ENCODE measurements at regions not wholly inside any gene's neighbourhood (a gene's known extent, or its start where the extent isn't known, plus 50 kb on each side); places are given as distances from the start of the nearest gene placed in this dataset.

- Histone ChIP-seq H3K4me3 (no peak overlapping the region), H3K9me3 (replicated peaks; ENCODE audit: control insufficient read depth, insufficient read depth, low read length) (no peaks in the 10 kb centered on the region), H3K27ac (ENCODE audit: control insufficient read depth, insufficient read depth) (no peak overlapping the region), H3K9ac (ENCODE audit: control insufficient read depth, insufficient read depth, low read length) (no peak overlapping the region), H3K36me3 (ENCODE audit: control insufficient read depth in 2 of 2, insufficient read depth in 2 of 2, low read length in 1 of 2) (no peaks in the 10 kb centered on the region), H3K4me1 (ENCODE audit: control insufficient read depth, insufficient read depth, low read length) (no peaks in the 10 kb centered on the region), H2AFZ (ENCODE audit: control insufficient read depth, low read depth, low read length) (no peak overlapping the region), H4K20me1 (ENCODE audit: control insufficient read depth, insufficient read depth) (no peaks in the 10 kb centered on the region), H3K4me2 (ENCODE audit: control insufficient read depth, insufficient read depth) (no peak overlapping the region), H3K27me3 (replicated peaks in 1 of 2; ENCODE audit: control insufficient read depth in 2 of 2, insufficient read depth in 2 of 2, low read length in 1 of 2) (no peaks in the 10 kb centered on the region; a peak in 1 of 4 replicates), H3K79me2 (ENCODE audit: control insufficient read depth, insufficient read depth, low read length) (no peaks in the 10 kb centered on the region)
- no peak for FAIRE-seq
- RAD21 ChIA-PET (ENCODE audit: unreplicated experiment), result no interaction called here
- no peak for ATAC-seq
- intact Hi-C loops (cut with micrococcal nuclease; ENCODE audit: unreplicated experiment) (no loop called here), in situ Hi-C loops (cut with MboI) (no loop called here)
- BruUV-seq (replicated peaks), result no TSS peak
- POLR2A ChIA-PET, result no interaction called here
- SMC1A ChIA-PET (ENCODE audit: uncharacterized antibody, unreplicated experiment), result interaction anchor here (0.6 kb wide), 1 partner anchor 105 kb away, joined by 3 read pairs; no protein-coding TSS in a partner anchor
- 31% methylated on average over 5 of the region's 5 CpGs for WGBS (ENCODE audit: insufficient coverage, insufficient replicate concordance, low lambda C conversion rate, missing lambda C conversion rate)
- CTCF ChIA-PET, result no interaction called here
- no peak for DNase-seq (ENCODE audit: low read depth, low spot score)
- no peak for TF ChIP-seq ZBTB4 (CRISPR knock-in tag; IDR thresholded peaks at IDR 0.05)
- no peak for TF ChIP-seq IRF5 (IDR thresholded peaks at IDR 0.05; ENCODE audit: borderline replicate concordance)
- TF ChIP-seq NR2C2 (IDR thresholded peaks at IDR 0.05; ENCODE audit: borderline replicate concordance, control insufficient read depth, insufficient read length, low read depth), result no peak
- TF ChIP-seq NR2C1 (IDR thresholded peaks at IDR 0.05), result no peak
- no peak for TF ChIP-seq CREB1 (IDR thresholded peaks at IDR 0.05; ENCODE audit: low read depth)
- TF ChIP-seq NR2F1 (conservative IDR thresholded peaks at IDR 0.05), result no peak
- no peak for TF ChIP-seq NFYB (IDR thresholded peaks at IDR 0.05; ENCODE audit: insufficient read depth, low read depth, low read length)
- TF ChIP-seq EED (IDR thresholded peaks at IDR 0.05; ENCODE audit: low read depth), result no peak
- no peak for TF ChIP-seq RBBP5 (conservative IDR thresholded peaks at IDR 0.05)
- TF ChIP-seq CHD4 (IDR thresholded peaks at IDR 0.05), result no peak
- no peak for TF ChIP-seq YY1 (IDR thresholded peaks at IDR 0.05; ENCODE audit: low read depth, low read length)
- no peak for TF ChIP-seq SMC3 (IDR thresholded peaks at IDR 0.05; ENCODE audit: borderline replicate concordance, low read length)
- TF ChIP-seq PAX5 (IDR thresholded peaks at IDR 0.05; ENCODE audit: borderline replicate concordance, low read depth, low read length), result no peak
- no peak for TF ChIP-seq BHLHE40 (IDR thresholded peaks at IDR 0.05; ENCODE audit: borderline replicate concordance in 1 of 2, low read depth in 2 of 2, low read length in 1 of 2)
- no peak for TF ChIP-seq USF2 (IDR thresholded peaks at IDR 0.05; ENCODE audit: borderline replicate concordance, low read depth, low read length)
- no peak for TF ChIP-seq STAT1 (conservative IDR thresholded peaks at IDR 0.05)
- TF ChIP-seq NFYA (IDR thresholded peaks at IDR 0.05; ENCODE audit: borderline replicate concordance, low read depth, low read length), result no peak
- TF ChIP-seq CTCF (IDR thresholded peaks at IDR 0.05 in 2 of 3, conservative IDR thresholded peaks at IDR 0.05 in 1 of 3; ENCODE audit: control insufficient read depth in 2 of 3, extremely low read depth in 1 of 3, insufficient read depth in 1 of 3, low read depth in 3 of 3, low read length in 3 of 3), result no peak
- TF ChIP-seq STAT3 (IDR thresholded peaks at IDR 0.05; ENCODE audit: low read depth, low read length), result no peak
Measured at GRCh38 chr15:47640079-47640478, 77.2 kb upstream of the SEMA6D start.

Measured in GM12878 (cell line).